Colon (tissue), 2 donors: ENCODE measurements at regions not wholly inside any gene's neighbourhood (a gene's known extent, or its start where the extent isn't known, plus 50 kb on each side); places are given as distances from the start of the nearest gene placed in this dataset.
"Not testable (repeated sequence)": the region's sequence is repeated elsewhere in the genome, so short reads cannot be mapped to it uniquely, and the experiment has no call there.

Experiments
- FAIRE-seq: peaks from 2 replicates; lab custom pipeline; 2012; peaks lifted over from hg19 to GRCh38; lab: Jason Lieb, UNC
- donor health status: control.
- donor health status: control.

DNA sequence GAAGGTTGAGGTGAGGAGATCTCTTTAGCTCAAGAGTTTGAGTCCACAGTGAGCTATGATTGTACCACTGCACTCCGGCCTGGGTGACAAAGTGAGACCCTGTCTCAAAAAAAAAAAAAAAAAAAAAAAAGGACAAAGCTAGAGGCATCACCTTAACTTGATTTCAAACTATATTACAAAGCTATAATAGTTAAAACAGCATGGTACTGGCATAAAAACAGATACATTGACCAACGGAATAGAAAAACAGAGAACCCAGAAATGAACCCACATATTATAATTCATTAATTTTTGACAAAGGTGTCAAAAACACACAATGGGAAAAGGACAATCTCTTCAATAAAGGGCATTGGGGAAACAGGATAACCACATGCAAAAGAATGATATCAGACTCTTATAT, 50.8 kb upstream of the MBOAT1 start:
- no peak for FAIRE-seq

DNA sequence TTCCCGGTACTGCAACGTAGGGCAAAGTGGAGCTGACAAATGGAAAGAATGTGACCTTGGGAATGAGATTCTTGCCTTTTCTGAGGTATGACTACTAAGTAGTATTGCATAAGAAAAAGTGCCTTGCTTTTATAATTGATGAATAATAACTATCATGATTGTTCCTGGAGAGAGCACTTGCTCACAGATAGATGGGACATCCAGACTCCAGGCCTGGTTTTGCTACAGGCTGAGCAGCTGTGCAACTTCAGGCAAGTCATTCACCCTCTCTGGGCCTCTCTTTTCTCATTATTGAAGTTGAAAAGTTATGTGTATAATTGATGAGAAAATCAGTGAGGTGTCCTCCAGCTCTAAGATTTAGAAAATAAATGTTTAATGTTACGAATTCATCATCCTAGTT, 53.6 kb upstream of the MBOAT1 start:
- no peak for FAIRE-seq

DNA sequence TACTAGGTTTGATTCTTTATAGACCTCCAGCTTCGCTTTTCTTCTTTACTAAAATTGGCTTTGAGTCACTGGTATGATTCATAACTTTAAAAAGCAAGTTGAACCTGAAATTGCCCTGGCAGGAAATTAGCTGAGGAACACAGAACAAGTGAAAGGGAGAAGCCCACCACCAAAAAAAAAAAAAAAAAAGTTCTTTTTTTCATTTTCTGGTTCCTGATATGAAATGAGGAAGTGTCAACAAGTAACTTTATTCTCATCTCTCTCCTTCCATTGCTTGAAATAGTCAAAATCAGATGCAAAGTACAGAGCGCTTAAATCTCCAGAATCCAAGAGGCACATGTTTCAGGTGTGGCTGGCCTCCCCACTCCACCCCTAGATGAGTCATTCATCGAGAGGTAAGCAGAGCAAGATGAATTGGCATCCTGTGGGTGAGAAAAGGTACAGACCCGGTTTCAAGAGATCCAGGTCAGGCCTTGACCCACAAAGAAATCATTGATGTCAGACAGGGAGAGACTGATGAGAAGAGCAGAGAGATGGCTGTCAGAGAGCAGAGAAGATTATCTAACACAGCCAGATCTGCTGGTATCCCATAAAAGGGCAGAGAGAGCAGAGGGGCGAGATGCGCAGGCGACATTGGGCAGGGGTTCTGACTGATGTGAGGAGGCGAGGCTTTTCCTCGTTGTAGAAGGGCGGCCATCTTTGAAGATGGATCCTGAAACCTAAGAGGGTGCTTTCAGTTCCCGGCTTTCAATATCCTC, 54.8 kb upstream of the MBOAT1 start:
- FAIRE-seq: no peak

DNA sequence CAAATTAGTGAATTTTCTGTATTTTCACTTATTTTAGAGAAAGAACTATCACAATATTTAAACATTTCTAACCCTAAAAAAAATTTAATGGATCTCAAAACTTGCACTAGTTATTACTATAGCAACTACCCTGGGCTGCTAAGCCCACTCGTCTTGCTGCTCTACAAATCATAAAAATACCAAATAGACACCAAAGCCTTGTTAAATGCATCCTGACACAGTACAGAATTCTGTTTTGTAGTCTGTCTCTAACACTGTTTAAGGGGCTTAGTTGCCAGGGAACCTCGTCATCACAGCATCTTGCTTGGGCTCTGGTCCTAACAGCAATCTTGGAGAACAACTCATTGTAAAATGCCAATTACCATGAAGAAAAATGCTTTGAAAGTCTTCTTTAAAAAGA, 56.9 kb upstream of the MBOAT1 start:
- no peak for FAIRE-seq

DNA sequence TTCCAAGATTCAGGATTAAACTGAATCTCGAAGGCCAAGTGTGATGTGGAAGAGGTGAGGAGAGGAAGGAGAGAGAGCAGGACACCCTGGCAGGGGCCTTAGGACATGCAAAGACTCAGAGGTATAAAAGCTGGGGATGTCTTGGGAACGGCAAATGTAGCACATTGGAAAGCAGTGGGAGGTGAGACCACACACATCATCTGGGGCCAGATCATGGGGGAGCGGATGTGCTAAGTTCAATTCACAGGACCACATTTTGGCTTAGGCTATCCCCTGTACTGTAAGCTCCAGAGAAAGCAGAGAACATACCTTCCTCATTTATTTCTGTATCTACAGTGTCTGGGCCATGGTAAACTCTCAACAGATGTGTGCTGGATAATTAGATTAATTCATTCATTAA, 59.5 kb upstream of the MBOAT1 start:
- FAIRE-seq: no peak

DNA sequence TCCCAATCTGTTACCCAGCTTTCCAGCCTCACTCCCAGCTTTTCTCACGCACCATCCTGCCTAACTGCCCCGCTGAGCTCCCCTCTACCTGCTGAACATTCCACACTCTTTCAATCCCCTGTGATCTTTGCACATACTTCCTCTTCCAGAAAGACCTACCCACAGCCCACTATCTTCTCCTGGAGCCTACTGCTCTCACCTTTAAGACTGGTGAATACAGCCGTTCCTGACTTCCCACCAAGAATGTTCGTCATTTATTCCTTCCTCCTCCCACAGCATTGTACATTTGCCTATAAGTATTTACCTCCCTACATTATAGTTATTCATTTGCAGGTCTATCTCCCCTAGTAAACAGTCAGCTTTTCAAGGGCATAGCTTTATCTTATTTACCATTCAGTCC, 61.9 kb upstream of the MBOAT1 start:
- no peak for FAIRE-seq

DNA sequence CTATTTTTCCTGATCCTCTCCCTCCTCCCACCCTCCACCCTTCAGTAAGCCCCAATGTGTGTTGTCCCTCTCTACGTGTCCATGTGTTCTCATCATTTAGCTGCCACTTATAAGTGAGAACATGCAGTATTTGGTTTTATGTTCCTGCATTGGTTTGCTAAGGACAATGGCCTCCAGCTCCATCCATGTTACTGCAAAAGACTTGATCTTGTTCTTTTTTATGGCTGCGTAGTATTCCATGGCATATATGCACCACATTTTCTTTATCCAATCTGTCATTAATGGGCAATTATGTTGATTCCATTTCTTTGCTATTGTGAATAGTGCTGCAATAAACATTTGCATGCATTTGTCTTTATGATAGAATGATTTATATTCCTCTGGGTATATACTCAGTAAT, 63.6 kb upstream of the MBOAT1 start:
- not testable (repeated sequence) for FAIRE-seq

DNA sequence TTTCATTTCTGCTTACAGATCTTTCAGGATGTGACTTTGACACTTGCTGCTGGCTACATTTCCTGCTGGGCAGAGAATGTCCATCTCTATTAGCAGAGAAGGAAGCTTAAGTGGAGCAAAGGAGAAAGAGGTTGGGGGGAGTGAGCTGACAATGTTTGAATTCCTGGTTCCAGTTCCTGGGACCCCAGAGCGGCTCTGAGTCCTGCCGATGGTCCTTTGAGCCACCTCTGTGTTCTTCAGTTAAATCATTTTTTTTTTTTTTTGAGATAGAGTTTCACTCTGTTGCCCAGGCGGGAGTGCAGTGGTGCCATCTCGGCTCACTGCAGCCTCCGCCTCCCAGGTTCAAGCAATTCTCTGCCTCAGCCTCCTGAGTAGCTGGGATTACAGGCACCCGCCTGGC, 65.5 kb upstream of the MBOAT1 start:
- not testable (repeated sequence) for FAIRE-seq

DNA sequence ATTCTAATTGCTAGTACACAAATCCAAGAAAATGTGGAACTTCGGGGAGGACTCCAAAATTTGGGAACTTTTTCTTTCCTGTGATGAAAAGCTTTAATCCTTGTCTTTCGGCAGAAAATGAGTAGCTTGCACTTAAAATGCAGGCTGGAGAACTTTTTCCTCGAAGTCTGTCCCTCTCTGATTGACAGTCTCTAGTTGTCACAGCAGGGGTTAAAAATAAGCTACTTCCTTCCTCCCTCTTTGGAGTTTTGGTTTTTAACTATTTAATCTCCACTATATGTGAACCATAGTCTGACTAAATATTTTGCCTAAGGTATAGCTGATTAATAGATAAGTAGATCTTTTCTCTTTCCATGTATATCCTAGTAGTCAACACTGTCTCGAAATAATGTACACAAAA, 66.8 kb upstream of the MBOAT1 start:
- FAIRE-seq: no peak

DNA sequence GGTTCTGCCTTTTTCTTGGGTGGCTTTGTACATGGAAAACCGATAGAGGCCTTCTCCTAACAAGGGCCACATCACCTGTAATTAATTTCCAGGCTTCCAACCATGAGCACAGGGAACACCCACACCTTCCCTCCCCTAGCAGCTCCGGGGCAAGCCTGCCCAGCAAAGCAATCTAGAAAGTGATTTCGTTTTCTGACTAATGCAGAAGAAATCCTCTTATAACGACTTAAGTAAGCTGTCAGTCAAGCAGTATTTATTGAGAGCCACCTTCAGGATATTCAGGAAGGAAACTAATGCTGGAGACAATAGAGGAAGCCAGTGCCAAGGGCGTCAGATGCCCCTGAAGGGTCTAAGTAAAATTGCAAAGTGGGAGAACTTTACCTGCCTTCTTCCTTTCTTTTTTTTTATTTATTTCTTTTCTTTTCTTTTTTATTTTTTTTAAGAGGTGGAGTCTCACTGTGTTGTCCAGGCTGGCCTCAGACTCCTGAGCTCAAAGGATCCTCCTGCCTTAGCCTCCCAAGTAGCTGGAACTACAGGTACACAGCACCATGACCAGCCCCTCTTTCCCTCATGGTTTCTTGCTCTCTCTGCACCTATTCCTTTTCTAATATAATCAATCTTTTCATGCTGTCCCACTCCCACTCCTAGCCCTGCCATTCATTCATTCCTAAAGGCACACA, 67.5 kb upstream of the MBOAT1 start:
- no peak for FAIRE-seq

DNA sequence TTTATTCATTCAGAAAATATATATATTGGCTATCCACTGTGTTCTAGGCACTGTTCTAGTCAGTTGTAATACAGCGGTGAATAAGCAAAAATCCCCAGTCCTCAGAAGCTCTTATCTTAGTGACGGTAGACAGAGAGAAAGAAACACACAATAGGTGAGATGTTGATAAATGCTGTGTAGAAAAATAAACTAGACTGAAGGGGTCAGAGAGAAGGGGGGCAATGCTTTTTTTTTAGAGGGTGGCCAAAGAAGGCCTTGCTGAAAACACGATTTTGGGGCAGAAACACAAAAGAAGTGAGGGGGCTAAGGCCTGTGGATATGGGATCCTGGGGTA, 68.0 kb upstream of the MBOAT1 start:
- no peak for FAIRE-seq

DNA sequence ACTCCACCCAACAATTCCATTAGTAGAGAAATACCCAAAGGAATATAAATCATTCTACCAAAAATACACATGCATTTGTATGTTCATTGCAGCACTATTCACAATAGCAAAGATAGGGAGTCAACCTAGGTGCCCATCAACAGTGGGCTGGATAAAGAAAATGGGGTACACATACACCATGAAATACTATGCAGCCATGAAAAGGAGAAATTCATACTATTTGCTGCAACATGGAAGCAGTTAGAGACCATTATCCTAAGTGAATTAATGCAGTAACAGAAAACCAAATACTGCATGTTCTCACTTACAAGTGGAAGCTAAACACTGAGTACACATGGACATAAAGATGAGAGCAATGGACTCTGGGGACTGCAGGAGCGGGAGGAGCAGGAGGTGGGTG, 72.4 kb upstream of the MBOAT1 start:
- no peak for FAIRE-seq

DNA sequence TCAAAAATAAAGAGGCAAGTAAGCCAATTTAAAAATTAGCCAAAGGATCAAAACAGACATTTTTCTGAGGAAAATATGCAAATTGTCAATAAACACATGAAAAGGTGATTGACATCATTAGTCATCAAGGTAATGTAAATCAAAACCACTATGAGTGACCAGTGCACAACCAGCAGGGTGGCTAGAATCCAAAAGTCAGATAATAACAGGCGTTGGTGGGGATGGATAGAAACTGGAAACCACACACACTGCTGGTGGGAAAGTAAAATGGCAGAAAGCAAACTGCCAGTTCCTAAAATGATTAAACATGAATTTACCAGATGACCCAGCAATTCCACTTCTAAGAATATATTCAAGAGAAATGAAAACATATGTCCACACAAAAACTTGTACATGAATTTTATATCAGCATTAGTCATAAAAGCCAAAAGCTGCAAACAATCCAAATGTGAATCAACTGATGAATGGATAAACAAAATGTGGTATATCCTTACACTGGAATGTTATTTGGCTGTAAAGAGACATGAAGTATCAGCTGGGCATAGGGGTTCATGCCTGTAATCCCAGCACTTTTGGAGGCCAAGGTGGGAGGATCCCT, 74.8 kb upstream of the MBOAT1 start:
- FAIRE-seq: no peak

DNA sequence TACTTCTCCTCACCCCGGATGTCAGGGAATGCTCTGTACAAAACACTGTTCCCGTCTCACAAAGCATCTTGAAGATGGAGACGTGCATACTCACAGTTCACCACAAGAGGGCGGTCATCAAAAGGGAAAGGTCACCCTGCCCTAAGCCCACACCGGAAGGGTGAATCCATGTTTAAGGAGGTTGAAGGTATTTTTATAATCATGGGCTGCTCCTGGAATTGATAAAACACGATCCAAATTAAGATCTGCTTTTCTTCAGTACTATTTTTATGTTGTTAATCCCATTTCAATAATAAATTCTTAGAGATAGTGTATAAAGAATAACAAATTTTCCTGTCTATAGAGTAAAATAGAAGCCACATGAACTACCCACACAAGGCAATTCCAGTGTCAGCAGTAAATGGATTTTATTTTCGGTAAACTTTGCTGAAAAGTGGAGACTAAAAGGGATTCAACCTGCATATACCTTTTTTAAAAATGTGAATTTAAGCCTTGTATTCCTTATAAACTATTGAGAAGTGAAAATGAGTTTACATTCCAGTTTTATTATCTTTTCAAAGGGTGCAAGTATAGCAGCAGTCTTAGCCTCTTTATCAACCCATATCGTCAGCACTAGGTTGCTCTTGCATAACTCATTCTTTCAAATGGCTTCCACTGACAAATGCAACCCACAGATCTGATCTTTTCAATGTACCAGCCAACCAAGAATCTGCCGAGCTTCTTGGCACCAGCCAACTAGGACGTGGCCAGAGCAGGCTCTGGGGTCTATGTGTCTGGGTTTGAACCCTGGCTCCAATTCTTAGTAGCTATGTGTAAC, 79.7 kb upstream of the MBOAT1 start:
- FAIRE-seq: peak; percentile 69

DNA sequence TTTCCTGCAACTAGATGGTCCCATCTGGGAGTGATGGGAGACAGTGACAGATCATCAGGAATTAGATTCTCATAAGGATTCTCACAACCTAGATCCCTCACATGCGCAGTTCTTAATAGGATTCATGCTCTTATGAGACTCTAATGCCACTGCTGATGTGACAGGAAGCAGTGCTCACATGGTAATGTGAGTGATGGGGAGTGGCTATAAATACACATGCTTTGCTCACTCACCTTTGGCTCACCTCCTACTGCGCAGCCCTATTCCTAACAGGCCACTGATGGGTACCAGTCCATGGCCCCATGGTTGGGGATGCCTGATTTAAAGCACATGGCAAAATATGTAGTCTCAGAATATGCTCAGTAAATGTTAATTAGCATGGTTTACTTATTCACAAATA, 80.6 kb upstream of the MBOAT1 start:
- no peak for FAIRE-seq

DNA sequence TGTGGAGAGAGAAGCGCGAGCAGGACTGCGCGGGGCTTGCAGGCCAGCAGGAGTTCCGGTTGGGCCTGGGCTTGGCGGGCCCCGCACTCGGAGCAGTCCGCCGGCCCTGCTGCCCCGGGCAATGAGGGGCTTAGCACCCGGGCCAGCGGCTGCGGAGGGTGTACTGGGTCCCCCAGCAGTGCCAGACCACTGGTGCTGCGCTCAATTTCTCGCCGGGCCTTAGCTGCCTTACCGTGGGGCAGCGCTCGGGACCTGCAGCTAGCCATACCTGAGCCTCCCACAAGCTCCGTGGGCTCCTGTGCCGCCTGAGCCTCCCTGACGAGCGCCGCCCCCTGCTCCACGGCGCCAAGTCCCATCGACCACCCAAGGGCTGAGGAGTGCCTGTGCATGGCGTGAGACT, 89.0 kb upstream of the MBOAT1 start:
- no peak for FAIRE-seq

DNA sequence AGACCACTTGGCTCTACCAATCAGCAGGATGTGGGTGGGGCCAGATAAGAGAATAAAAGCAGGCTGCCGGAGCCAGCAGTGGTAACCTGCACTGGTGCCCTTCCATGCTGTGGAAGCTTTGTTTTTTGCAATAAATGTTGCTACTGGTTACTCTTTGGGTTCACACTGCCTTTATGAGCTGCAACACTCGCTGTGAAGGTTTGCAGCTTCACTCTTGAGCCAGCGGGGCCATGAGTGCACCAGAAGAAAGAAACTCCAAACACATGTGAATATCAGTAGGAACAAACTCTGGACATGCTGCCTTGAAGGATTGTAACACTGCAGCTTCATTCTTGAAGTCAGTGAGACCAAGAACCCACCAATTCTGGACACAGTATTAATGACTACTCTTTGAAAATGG, 89.9 kb upstream of the MBOAT1 start:
- no peak for FAIRE-seq

DNA sequence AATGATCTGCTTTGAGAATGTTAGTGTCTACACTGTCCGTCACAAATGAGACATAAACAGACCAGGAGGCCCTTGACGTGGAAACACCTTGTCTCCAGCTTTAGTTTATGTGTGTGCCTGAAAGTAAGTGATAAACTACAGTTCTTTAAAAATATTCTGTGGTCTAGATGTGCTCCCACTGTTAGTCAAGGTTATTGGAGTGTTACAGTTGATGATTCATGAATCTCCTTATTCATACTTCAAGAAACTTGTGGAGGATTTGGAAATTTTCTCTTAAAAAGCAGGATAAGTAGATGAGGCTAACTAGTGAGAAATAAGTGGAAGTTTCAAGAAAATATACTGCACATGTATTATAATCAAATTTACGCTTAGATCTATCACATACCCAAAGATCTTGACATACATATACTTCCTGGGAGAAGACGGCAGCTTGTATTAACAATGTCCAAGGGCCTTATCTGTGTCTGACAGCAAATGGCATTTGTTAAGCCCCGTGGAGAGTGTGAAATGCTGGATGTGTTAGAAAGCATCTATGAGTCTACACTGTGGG, 90.5 kb upstream of the MBOAT1 start:
- no peak for FAIRE-seq

DNA sequence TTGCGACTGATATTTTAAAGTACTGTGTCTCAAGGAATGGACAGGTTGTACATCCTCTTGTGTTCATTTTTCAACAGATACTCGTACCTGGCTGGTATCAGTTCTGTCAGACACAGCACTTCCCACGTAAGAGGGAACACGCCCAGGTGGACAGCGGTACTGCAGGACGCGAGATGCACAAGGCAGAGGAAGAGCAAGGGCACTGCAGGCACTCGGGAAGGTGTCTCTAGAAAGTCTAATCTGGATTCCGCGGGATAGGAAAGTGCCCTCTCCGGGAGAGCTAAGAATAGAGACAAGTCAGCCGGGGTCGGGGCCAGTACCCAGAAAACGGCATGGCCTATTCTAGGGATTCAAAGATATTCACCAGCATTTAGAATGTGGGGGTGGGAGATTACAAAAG, 94.2 kb upstream of the MBOAT1 start:
- FAIRE-seq: no peak

DNA sequence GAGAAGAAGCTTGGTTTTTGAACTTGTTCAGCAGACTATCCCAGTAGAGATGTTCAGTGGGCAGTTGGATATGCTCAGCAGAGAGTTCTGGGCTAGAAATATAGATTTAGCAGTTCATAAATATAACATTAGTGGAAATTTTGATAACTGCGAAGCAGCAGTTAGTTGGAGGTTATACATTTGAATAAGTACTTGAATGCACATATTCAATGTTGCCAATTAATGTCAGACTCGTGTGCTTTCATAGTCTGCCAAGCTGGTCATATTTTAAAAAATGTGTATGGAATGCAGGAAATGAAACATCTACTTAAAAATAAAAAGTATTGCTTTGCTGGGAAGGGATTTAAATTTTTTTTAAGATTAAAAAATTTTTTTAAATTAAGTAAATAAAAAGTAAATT, 92.5 kb upstream of the E2F3 start:
- FAIRE-seq: no peak

DNA sequence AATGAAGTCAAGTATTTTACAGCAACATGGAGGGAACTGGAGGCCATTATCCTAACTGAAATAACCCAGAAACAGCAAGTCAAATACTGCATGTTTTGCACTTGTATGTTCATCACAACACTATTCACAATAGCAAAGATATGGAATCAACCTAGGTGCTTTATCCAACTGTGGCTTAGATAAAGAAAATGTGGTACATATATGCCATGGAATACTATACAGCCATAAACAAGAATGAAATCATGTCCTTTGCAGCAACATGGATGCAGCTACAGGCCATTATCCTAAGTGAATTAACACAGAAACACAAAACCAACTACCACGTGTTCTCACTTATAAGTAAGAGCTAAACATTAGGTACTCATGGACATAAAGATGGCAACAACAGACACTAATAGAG, 91.5 kb upstream of the E2F3 start:
- FAIRE-seq: no peak

DNA sequence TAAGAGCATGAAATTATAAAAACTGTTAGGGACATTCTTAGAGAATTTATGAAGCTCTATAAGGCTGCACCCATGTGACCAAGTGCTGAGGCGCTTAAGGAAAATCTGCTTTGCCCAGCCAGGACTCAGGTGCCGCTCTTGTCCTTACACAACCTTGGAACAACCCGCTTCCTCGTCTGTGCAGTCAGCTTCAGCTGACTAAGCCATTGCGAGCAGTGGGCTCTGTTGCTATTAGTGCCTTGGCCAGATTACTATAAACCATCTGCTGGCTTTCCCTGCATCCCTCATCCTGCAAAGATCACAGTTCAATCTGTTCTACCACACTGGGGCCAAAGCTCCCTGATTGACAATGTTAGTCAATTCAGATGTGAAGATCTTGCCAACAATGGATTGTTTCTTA, 89.1 kb upstream of the E2F3 start:
- FAIRE-seq: no peak

DNA sequence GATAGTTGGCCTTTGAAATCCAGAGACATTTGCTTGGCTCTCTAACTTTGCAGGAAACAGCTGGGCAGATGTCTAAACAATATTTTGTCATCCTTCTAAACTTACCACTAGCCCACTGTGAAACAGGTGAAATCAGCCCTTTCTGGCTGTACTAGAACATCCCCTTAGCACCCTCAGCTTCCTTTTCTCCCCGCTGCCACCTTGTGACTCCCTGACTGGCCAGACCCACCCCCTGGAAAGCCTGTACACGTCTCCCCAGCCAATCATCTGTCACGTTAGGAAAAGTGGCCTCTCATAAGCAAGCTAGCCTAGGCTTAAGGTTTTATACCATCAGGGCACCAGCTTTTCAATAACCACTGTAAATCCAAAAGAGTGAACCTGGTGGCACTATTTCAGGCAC, 88.6 kb upstream of the E2F3 start:
- no peak for FAIRE-seq
